Thyroid gland (tissue), 4 donors: ENCODE measurements at regions not wholly inside any gene's neighbourhood (a gene's known extent, or its start where the extent isn't known, plus 50 kb on each side); places are given as distances from the start of the nearest gene placed in this dataset.
A peak's percentile ranks its signal among the peaks of the same experiment; 100 is the strongest.

Experiments used
- DNase-seq, 2 donors: peaks; one replicate each; pipeline ENCODE4 v3.0.0-alpha.2; 2019
- H3K27ac ChIP-seq, 3 donors: fragments of 200-600 bp; sonication (generic); 1 replicate in 2 of 3; 2 replicates in 1 of 3; pipeline ENCODE4 v1.5.1; 2016 to 2019; ENCODE audit warnings: mild to moderate bottlenecking in 1 of 3, moderate library complexity in 1 of 3
- H3K27me3 ChIP-seq: fragments of 200-600 bp; sonication (generic); one replicate; pipeline ENCODE4 v1.5.1; 2019
- H3K36me3 ChIP-seq, 2 donors: fragments of 200-600 bp; sonication (generic); one replicate each; pipeline ENCODE4 v1.5.1; 2016 to 2019
- H3K4me1 ChIP-seq, 2 donors: fragments of 200-600 bp; sonication (generic); one replicate each; pipeline ENCODE4 v1.5.1; 2017 to 2019
- H3K4me3 ChIP-seq, 3 donors: fragments of 200-600 bp; sonication (generic); replicated peaks in 1 of 3; 1 replicate in 2 of 3; 2 replicates in 1 of 3; pipeline ENCODE4 v1.5.1; 2016; ENCODE audit warnings: mild to moderate bottlenecking in 1 of 3
- H3K9me3 ChIP-seq: fragments of 200-600 bp; sonication (generic); one replicate; pipeline ENCODE4 v1.5.1; 2017
- CTCF ChIP-seq, 6 experiments: fragments of 200-600 bp in 3 of 6; fragments of 450-650 bp in 3 of 6; sonication (generic) in 3 of 6; IDR thresholded peaks; one replicate each; pipeline ENCODE4 v1.5.1; 2016 to 2019; ENCODE audit warnings: antibody characterized with exemption in 6 of 6, mild to moderate bottlenecking in 2 of 6, inconsistent platforms in 1 of 6, moderate library complexity in 1 of 6
- POLR2A ChIP-seq, 2 donors: fragments of 450-650 bp; IDR thresholded peaks; one replicate each; pipeline ENCODE4 v1.6.1; 2017; ENCODE audit warnings: antibody characterized with exemption in 2 of 2, mild to moderate bottlenecking in 2 of 2, moderate library complexity in 1 of 2
- WGBS, 2 donors: methylation state at CpG; one replicate each; pipeline ENCODE4 v1.1.5; 2017; 5-methylcytosine and 5-hydroxymethylcytosine counted together
- intact Hi-C: fragments of 100-400 bp; cut with DNase I; formaldehyde crosslinking; loops from one replicate; pipeline ENCODE4 v1.15.1; 2023

DNA sequence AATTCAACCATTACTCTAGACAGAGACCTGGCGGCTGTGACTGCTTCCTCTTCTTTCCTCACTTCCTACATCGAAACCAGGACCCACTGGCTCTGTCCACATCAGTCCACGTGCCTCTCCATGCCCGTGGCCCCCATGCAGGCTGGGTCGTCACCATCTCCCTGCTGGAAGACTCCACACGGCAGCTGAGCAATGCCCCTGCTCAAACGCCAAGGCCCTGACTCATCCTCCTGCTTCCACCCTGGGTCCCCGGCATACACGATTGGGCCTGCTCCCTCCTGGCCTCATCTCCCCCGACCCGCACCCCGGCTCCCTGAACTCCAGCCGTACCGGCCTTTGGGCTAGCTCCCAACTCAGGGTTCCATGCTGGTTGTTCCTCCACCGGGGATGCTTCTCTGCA, 67.2 kb upstream of the IER5L start:
- H3K27ac ChIP-seq = no peak overlapping the region
- no peaks in the 10 kb centered on the region for H3K36me3 ChIP-seq
- no peak overlapping the region for H3K4me3 ChIP-seq
- DNase-seq = no peak
- no peaks in the 10 kb centered on the region for H3K27me3 ChIP-seq
- intact Hi-C loops = no loop called here
- no peak for TF ChIP-seq POLR2A (IDR thresholded peaks at IDR 0.05)
- TF ChIP-seq CTCF (IDR thresholded peaks at IDR 0.05) = no peak
- H3K9me3 ChIP-seq = no peaks in the 10 kb centered on the region
- H3K4me1 ChIP-seq = no peaks in the 10 kb centered on the region
- WGBS, 2 donors = 81 to 85% methylated on average over 14 to 15 of the region's 15 CpGs

DNA sequence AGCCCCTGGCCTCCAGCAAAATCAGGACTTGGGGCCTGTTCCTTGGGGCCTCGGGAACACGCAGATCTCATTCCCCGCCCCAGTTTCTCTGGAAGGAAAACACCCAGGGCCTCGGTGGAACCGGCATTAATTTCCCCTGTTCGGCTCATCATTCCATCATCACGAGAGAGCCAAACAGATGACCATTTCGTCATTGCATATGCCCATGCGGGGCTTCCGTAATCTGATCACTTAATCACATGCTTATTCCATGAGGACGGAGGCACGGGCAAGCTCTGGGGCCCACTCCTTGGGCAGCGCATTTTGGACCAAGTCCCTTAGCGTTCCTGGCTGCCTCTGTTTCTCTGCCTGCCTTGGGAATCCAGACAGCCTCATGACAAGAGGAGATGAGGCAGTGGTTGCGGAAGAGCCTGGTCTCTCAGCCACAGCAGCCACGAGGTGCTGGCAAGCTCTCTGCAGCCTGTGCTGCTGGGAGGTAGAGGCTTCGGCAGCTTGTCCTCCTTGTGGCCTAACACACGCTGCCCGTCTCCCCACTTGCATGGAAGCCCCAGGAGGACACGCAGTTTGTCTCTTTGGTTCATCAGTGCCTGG, 65.0 kb upstream of the IER5L start:
- no peak overlapping the region for H3K4me3 ChIP-seq
- intact Hi-C loops = no loop called here
- H3K36me3 ChIP-seq = no peaks in the 10 kb centered on the region
- no peaks in the 10 kb centered on the region for H3K4me1 ChIP-seq
- no peaks in the 10 kb centered on the region for H3K27me3 ChIP-seq
- 80 to 81% methylated on average over 20 of the region's 20 CpGs for WGBS, 2 donors
- TF ChIP-seq CTCF (IDR thresholded peaks at IDR 0.05) (no peak), POLR2A (IDR thresholded peaks at IDR 0.05) (no peak)
- peak; percentile 15 to 16 for DNase-seq
- H3K27ac ChIP-seq = peak overlapping the region in 1 of 3 donors; percentile 41
- no peaks in the 10 kb centered on the region for H3K9me3 ChIP-seq

- no peak for TF ChIP-seq CTCF (IDR thresholded peaks at IDR 0.05)
- TF ChIP-seq POLR2A (IDR thresholded peaks at IDR 0.05) = no peak
- Histone ChIP-seq H3K4me3 (no peak overlapping the region), H3K36me3 (no peaks in the 10 kb centered on the region), H3K9me3 (no peaks in the 10 kb centered on the region), H3K27ac (no peak overlapping the region), H3K27me3 (no peaks in the 10 kb centered on the region), H3K4me1 (no peaks in the 10 kb centered on the region)
- intact Hi-C loops = no loop called here
- no peak for DNase-seq
- 90% methylated on average over 15 of the region's 15 CpGs for WGBS, 2 donors
Measured at GRCh38 chr9:129242191-129242941, 64.3 kb upstream of the IER5L start.

DNA sequence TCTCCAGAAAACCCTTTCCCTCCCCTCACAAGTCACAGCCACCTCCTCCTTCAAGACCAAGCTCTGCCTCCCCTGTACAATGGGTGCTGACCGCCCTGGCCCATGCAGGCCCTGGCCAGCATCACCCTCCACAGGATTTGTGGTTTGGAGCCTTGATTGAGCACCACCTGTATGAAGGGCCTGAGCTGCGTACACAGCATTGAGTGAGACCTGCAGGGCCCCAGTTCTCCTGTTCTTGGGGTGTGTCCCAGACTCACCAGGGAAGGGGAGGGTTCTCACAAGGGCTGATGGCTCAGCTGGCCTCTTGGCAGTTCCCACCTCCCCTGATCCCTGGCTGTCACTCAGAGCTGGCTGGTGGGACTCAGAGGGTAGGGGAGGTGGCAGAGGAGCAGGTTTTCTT, 63.7 kb upstream of the IER5L start:
- WGBS, 2 donors = 100% methylated on average over 2 of the region's 2 CpGs
- DNase-seq = no peak
- TF ChIP-seq CTCF (IDR thresholded peaks at IDR 0.05) = no peak
- no peak for TF ChIP-seq POLR2A (IDR thresholded peaks at IDR 0.05)
- no peaks in the 10 kb centered on the region for H3K27me3 ChIP-seq
- no peaks in the 10 kb centered on the region for H3K36me3 ChIP-seq
- H3K27ac ChIP-seq = no peak overlapping the region
- no peaks in the 10 kb centered on the region for H3K9me3 ChIP-seq
- H3K4me3 ChIP-seq = no peak overlapping the region
- no peaks in the 10 kb centered on the region for H3K4me1 ChIP-seq
- intact Hi-C loops = no loop called here

- Histone ChIP-seq H3K9me3 (no peaks in the 10 kb centered on the region), H3K36me3 (no peaks in the 10 kb centered on the region), H3K27me3 (no peaks in the 10 kb centered on the region), H3K27ac (no peak overlapping the region), H3K4me1 (no peaks in the 10 kb centered on the region), H3K4me3 (no peak overlapping the region)
- TF ChIP-seq CTCF (IDR thresholded peaks at IDR 0.05) = no peak
- TF ChIP-seq POLR2A (IDR thresholded peaks at IDR 0.05) = no peak
- no peak for DNase-seq
- 91 to 100% methylated on average over 3 of the region's 3 CpGs for WGBS, 2 donors
- intact Hi-C loops = no loop called here
Measured at GRCh38 chr9:129240581-129241211, 62.6 kb upstream of the IER5L start.
